HepG2 (cell line): ENCODE measurements at regions not wholly inside any gene's neighbourhood (a gene's known extent, or its start where the extent isn't known, plus 50 kb on each side); places are given as distances from the start of the nearest gene placed in this dataset.

ENCODE experiments used
- GLI4 ChIP-seq: sonication (generic); formaldehyde crosslinking; IDR thresholded peaks from 2 replicates; pipeline ENCODE4 v1.5.1; 2020; ENCODE audit warnings: missing genetic modification reagents, mild to moderate bottlenecking, moderate library complexity, borderline replicate concordance
- HOXD1 ChIP-seq: sonication (generic); formaldehyde crosslinking; IDR thresholded peaks from 2 replicates; pipeline ENCODE4 v1.5.0; 2020; ENCODE audit warnings: missing genetic modification reagents
- JUNB ChIP-seq: sonication (generic); formaldehyde crosslinking; IDR thresholded peaks from 2 replicates; pipeline ENCODE4 v1.8.0; 2022; ENCODE audit warnings: missing genetic modification reagents, mild to moderate bottlenecking, borderline replicate concordance
- PAWR ChIP-seq: sonication (generic); formaldehyde crosslinking; IDR thresholded peaks from 2 replicates; pipeline ENCODE4 v1.4.0; 2020; ENCODE audit warnings: missing genetic modification reagents, mild to moderate bottlenecking, borderline replicate concordance
- PRPF4 ChIP-seq: fragments of 200-400 bp; formaldehyde crosslinking; IDR thresholded peaks from 2 replicates; pipeline ENCODE4 v1.6.1; 2016; ENCODE audit warnings: low read length, low read depth; ENCODE audit not compliant: poor library complexity, severe bottlenecking
- REL ChIP-seq: sonication (generic); formaldehyde crosslinking; conservative IDR thresholded peaks from 2 replicates; pipeline ENCODE4 v1.8.0; 2022; ENCODE audit warnings: mild to moderate bottlenecking, missing genetic modification reagents, moderate library complexity
- SALL2 ChIP-seq: sonication (generic); formaldehyde crosslinking; IDR thresholded peaks from 2 replicates; pipeline ENCODE4 v1.8.1; 2023; ENCODE audit warnings: mild to moderate bottlenecking, missing genetic modification reagents, inconsistent platforms
- TRIM22 ChIP-seq: fragments of 450-650 bp; IDR thresholded peaks from 2 replicates; pipeline ENCODE4 v1.6.1; 2017
- U2AF1 ChIP-seq: fragments of 200-400 bp; formaldehyde crosslinking; optimal IDR thresholded peaks from 2 replicates; pipeline ENCODE3; 2017; ENCODE audit warnings: mild to moderate bottlenecking, low read depth, low read length
- YEATS2 ChIP-seq: sonication (generic); formaldehyde crosslinking; IDR thresholded peaks from 2 replicates; pipeline ENCODE4 v1.4.0; 2020; ENCODE audit warnings: missing genetic modification reagents, borderline replicate concordance
- ZBTB4 ChIP-seq: sonication (generic); formaldehyde crosslinking; IDR thresholded peaks from 2 replicates; pipeline ENCODE4 v1.4.0; 2020; ENCODE audit warnings: missing genetic modification reagents, mild to moderate bottlenecking, borderline replicate concordance
- ZNF296 ChIP-seq: sonication (generic); formaldehyde crosslinking; conservative IDR thresholded peaks from 2 replicates; pipeline ENCODE4 v1.5.0; 2020; ENCODE audit warnings: mild to moderate bottlenecking, missing genetic modification reagents
- ZNF598 ChIP-seq: sonication (generic); formaldehyde crosslinking; IDR thresholded peaks from 2 replicates; pipeline ENCODE4 v1.5.1; 2020; ENCODE audit warnings: mild to moderate bottlenecking, missing genetic modification reagents, borderline replicate concordance
- ZZZ3 ChIP-seq: sonication (generic); formaldehyde crosslinking; IDR thresholded peaks from 2 replicates; pipeline ENCODE4 v1.4.0; 2020; ENCODE audit warnings: missing genetic modification reagents, mild to moderate bottlenecking, borderline replicate concordance
- TF ChIP-seq, protein P1 (sequence below): sonication (generic); formaldehyde crosslinking; IDR thresholded peaks from 2 replicates; pipeline ENCODE4 v1.8.1; 2023; ENCODE audit warnings: mild to moderate bottlenecking, missing genetic modification reagents
- TF ChIP-seq, protein P2 (sequence below): IDR thresholded peaks from 2 replicates; pipeline ENCODE4 v1.6.1; 2016; ENCODE audit warnings: control low read depth
- TF ChIP-seq, protein P3 (sequence below): sonication (generic); formaldehyde crosslinking; IDR thresholded peaks from 2 replicates; pipeline ENCODE4 v1.5.0; 2020; ENCODE audit warnings: mild to moderate bottlenecking, missing genetic modification reagents
- TF ChIP-seq, protein P4 (sequence below): sonication (generic); formaldehyde crosslinking; IDR thresholded peaks from 2 replicates; pipeline ENCODE4 v1.8.0; 2022; ENCODE audit warnings: missing genetic modification reagents, mild to moderate bottlenecking, inconsistent platforms, borderline replicate concordance
- TF ChIP-seq, protein P5 (sequence below): sonication (generic); formaldehyde crosslinking; IDR thresholded peaks from 2 replicates; pipeline ENCODE4 v1.5.0; 2020; ENCODE audit warnings: missing genetic modification reagents, mild to moderate bottlenecking, borderline replicate concordance

- TF ChIP-seq, protein P1, sequence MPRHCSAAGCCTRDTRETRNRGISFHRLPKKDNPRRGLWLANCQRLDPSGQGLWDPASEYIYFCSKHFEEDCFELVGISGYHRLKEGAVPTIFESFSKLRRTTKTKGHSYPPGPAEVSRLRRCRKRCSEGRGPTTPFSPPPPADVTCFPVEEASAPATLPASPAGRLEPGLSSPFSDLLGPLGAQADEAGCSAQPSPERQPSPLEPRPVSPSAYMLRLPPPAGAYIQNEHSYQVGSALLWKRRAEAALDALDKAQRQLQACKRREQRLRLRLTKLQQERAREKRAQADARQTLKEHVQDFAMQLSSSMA (CRISPR knock-in tag) = no peak
- TF ChIP-seq YEATS2 (CRISPR knock-in tag) (peak; percentile 80), PRPF4 (no peak), GLI4 (peak; percentile 85; the same call in 1 of the 2 replicates), ZNF296 (no peak; the same call in 1 of the 2 replicates), U2AF1 (no peak), ZZZ3 (no peak), SALL2 (peak; percentile 76; the same call in 1 of the 2 replicates), HOXD1 (CRISPR knock-in tag) (peak; percentile 90), ZNF598 (CRISPR knock-in tag) (peak; percentile 42; the same call in 1 of the 2 replicates), REL (0 out of 2 replicates have a peak, but pooled peaks have one; percentile 59), PAWR (CRISPR knock-in tag) (no peak), ZBTB4 (CRISPR knock-in tag) (no peak), JUNB (CRISPR knock-in tag) (peak; percentile 85), TRIM22 (no peak)
- TF ChIP-seq, protein P2, sequence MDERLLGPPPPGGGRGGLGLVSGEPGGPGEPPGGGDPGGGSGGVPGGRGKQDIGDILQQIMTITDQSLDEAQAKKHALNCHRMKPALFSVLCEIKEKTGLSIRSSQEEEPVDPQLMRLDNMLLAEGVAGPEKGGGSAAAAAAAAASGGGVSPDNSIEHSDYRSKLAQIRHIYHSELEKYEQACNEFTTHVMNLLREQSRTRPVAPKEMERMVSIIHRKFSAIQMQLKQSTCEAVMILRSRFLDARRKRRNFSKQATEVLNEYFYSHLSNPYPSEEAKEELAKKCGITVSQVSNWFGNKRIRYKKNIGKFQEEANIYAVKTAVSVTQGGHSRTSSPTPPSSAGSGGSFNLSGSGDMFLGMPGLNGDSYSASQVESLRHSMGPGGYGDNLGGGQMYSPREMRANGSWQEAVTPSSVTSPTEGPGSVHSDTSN = peak; percentile 44; the same call in 1 of the 2 replicates
- TF ChIP-seq, protein P3, sequence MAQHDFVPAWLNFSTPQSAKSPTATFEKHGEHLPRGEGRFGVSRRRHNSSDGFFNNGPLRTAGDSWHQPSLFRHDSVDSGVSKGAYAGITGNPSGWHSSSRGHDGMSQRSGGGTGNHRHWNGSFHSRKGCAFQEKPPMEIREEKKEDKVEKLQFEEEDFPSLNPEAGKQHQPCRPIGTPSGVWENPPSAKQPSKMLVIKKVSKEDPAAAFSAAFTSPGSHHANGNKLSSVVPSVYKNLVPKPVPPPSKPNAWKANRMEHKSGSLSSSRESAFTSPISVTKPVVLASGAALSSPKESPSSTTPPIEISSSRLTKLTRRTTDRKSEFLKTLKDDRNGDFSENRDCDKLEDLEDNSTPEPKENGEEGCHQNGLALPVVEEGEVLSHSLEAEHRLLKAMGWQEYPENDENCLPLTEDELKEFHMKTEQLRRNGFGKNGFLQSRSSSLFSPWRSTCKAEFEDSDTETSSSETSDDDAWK (CRISPR knock-in tag) = no peak
- TF ChIP-seq, protein P4, sequence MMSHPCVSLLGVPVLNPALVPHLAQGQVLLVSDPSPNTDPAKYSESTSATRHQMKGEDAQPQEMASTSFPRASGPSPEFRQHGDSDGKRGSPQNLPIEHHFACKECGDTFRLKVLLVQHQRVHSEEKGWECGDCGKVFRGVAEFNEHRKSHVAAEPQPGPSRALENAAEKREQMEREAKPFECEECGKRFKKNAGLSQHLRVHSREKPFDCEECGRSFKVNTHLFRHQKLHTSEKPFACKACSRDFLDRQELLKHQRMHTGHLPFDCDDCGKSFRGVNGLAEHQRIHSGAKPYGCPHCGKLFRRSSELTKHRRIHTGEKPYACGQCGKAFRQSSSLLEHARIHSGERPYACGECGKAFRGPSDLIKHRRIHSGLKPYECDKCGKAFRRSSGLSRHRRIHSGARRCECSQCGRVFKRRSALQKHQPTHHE (CRISPR knock-in tag) = peak; percentile 79; the same call in 1 of the 2 replicates
- TF ChIP-seq, protein P5, sequence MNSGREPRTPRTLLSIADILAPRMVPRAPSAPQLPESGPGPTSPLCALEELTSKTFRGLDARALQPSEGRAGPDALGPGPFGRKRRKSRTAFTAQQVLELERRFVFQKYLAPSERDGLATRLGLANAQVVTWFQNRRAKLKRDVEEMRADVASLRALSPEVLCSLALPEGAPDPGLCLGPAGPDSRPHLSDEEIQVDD (CRISPR knock-in tag) = no peak; the same call in 1 of the 2 replicates
Measured at GRCh38 chr16:49158029-49158642, 123.5 kb downstream of the CBLN1 start (continued).
